ENCODE measurements at regions not wholly inside any gene's neighbourhood (a gene's known extent, or its start where the extent isn't known, plus 50 kb on each side); places are given as distances from the start of the nearest gene placed in this dataset.

DNA sequence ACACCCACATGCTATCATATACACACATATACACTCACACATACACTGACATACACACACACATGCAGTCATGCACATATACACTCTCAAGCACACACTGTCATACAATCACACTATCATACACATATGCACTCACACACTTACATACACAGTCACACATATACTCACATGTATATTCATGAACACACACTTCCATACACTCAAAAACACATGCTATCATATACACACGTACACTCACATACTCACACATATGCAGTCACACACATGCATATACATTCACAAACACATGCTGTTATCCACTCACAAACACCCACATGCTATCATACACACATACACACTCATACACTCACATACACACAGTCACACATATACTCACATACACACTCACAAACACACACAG lies 71.0 kb upstream of the PLXNA4 start:
- TF ChIP-seq, protein P1, sequence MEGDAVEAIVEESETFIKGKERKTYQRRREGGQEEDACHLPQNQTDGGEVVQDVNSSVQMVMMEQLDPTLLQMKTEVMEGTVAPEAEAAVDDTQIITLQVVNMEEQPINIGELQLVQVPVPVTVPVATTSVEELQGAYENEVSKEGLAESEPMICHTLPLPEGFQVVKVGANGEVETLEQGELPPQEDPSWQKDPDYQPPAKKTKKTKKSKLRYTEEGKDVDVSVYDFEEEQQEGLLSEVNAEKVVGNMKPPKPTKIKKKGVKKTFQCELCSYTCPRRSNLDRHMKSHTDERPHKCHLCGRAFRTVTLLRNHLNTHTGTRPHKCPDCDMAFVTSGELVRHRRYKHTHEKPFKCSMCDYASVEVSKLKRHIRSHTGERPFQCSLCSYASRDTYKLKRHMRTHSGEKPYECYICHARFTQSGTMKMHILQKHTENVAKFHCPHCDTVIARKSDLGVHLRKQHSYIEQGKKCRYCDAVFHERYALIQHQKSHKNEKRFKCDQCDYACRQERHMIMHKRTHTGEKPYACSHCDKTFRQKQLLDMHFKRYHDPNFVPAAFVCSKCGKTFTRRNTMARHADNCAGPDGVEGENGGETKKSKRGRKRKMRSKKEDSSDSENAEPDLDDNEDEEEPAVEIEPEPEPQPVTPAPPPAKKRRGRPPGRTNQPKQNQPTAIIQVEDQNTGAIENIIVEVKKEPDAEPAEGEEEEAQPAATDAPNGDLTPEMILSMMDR (IDR thresholded peaks at IDR 0.05; ENCODE audit: low read depth, low read length) = no peak
- TF ChIP-seq EZH2phosphoT487 (IDR thresholded peaks at IDR 0.05; ENCODE audit: low read depth) = no peak
